ENCODE measurements at regions not wholly inside any gene's neighbourhood (a gene's known extent, or its start where the extent isn't known, plus 50 kb on each side); places are given as distances from the start of the nearest gene placed in this dataset.

- TF ChIP-seq, protein P1, sequence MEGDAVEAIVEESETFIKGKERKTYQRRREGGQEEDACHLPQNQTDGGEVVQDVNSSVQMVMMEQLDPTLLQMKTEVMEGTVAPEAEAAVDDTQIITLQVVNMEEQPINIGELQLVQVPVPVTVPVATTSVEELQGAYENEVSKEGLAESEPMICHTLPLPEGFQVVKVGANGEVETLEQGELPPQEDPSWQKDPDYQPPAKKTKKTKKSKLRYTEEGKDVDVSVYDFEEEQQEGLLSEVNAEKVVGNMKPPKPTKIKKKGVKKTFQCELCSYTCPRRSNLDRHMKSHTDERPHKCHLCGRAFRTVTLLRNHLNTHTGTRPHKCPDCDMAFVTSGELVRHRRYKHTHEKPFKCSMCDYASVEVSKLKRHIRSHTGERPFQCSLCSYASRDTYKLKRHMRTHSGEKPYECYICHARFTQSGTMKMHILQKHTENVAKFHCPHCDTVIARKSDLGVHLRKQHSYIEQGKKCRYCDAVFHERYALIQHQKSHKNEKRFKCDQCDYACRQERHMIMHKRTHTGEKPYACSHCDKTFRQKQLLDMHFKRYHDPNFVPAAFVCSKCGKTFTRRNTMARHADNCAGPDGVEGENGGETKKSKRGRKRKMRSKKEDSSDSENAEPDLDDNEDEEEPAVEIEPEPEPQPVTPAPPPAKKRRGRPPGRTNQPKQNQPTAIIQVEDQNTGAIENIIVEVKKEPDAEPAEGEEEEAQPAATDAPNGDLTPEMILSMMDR (IDR thresholded peaks at IDR 0.05), result no peak
- no peak for TF ChIP-seq EP300 (IDR thresholded peaks at IDR 0.05)
These were observed 385.9 kb upstream of the CYRIA start for GRCh38 chr2:17051538-17051937.

All from stomach (tissue), 4 donors.